Activated CD4-positive, alpha-beta T cell treated with anti-CD3 and anti-CD28 coated beads, Interleukin-2, Interleukin-6, amounts not matched to agents 100 ng/mL and 50 ng/mL, durations not matched to agents 16 hours and 8 hours (primary cell): ENCODE measurements at regions not wholly inside any gene's neighbourhood (a gene's known extent, or its start where the extent isn't known, plus 50 kb on each side); places are given as distances from the start of the nearest gene placed in this dataset.
A peak's percentile ranks its signal among the peaks of the same experiment; 100 is the strongest.

Experiments
- DNase-seq: peaks from one replicate; pipeline ENCODE4 v3.0.0-alpha.2; 2020

GRCh38 chr20:7269452-7269851 lies 502.0 kb downstream of the BMP2 start:
- no peak for DNase-seq

GRCh38 chr20:7272512-7272911 lies 505.0 kb downstream of the BMP2 start:
- no peak for DNase-seq

GRCh38 chr20:7274870-7275269 lies 507.4 kb downstream of the BMP2 start:
- no peak for DNase-seq

- no peak for DNase-seq
Measured at GRCh38 chr20:7275645-7276237, 508.3 kb downstream of the BMP2 start.

- peak; percentile 48 for DNase-seq
Measured at GRCh38 chr20:7285918-7286556, 518.6 kb downstream of the BMP2 start.

GRCh38 chr20:7291323-7291943 lies 523.9 kb downstream of the BMP2 start:
- DNase-seq: no peak

GRCh38 chr20:7291946-7292345 lies 524.5 kb downstream of the BMP2 start:
- no peak for DNase-seq

- DNase-seq: no peak
Measured at GRCh38 chr20:7294816-7295360, 527.4 kb downstream of the BMP2 start.

GRCh38 chr20:7301807-7302206 lies 534.3 kb downstream of the BMP2 start:
- DNase-seq: no peak

GRCh38 chr20:7302250-7302649 lies 534.8 kb downstream of the BMP2 start:
- no peak for DNase-seq

GRCh38 chr20:7305976-7306375 lies 538.5 kb downstream of the BMP2 start:
- DNase-seq: no peak

- DNase-seq: no peak
Measured at GRCh38 chr20:7308163-7308562, 540.7 kb downstream of the BMP2 start.

GRCh38 chr20:7313047-7313446 lies 545.6 kb downstream of the BMP2 start:
- no peak for DNase-seq

GRCh38 chr20:7323957-7324356 lies 556.5 kb downstream of the BMP2 start:
- DNase-seq: no peak

- no peak for DNase-seq
Measured at GRCh38 chr20:7327810-7328209, 560.3 kb downstream of the BMP2 start.

- no peak for DNase-seq
Measured at GRCh38 chr20:7330850-7331249, 563.4 kb downstream of the BMP2 start.

GRCh38 chr20:7332169-7332568 lies 564.7 kb downstream of the BMP2 start:
- DNase-seq: no peak

GRCh38 chr20:7333841-7334240 lies 566.4 kb downstream of the BMP2 start:
- no peak for DNase-seq

- DNase-seq: no peak
Measured at GRCh38 chr20:7346026-7346425, 578.5 kb downstream of the BMP2 start.

GRCh38 chr20:7346562-7346961 lies 579.1 kb downstream of the BMP2 start:
- DNase-seq: no peak

- no peak for DNase-seq
Measured at GRCh38 chr20:7347409-7347808, 579.9 kb downstream of the BMP2 start.

GRCh38 chr20:7348253-7348652 lies 580.8 kb downstream of the BMP2 start:
- DNase-seq: no peak

GRCh38 chr20:7352165-7352564 lies 584.7 kb downstream of the BMP2 start:
- DNase-seq: no peak

GRCh38 chr20:7355051-7355450 lies 585.2 kb downstream of the HAO1 start:
- no peak for DNase-seq
